ENCODE measurements at regions not wholly inside any gene's neighbourhood (a gene's known extent, or its start where the extent isn't known, plus 50 kb on each side); places are given as distances from the start of the nearest gene placed in this dataset.

- DNase-seq (ENCODE audit: low spot score in 2 of 2, unreplicated experiment in 2 of 2): no peak
- no peak overlapping the region for H3K27ac Mint-ChIP-seq
- peaks cover 29% of the 10 kb centered on the region for H3K27me3 Mint-ChIP-seq (ENCODE audit: low read depth)
- no peaks in the 10 kb centered on the region for H3K36me3 Mint-ChIP-seq
- no peak overlapping the region for H3K4me3 Mint-ChIP-seq
- H3K9me3 Mint-ChIP-seq: no peaks in the 10 kb centered on the region
- no peaks in the 10 kb centered on the region for H3K4me1 Mint-ChIP-seq
- no peak for TF ChIP-seq CTCF (IDR thresholded peaks at IDR 0.05; ENCODE audit: unreplicated experiment)
Observed at GRCh38 chr5:152259702-152260101, 145.4 kb downstream of the NMUR2 start.

- Mint-ChIP-seq H3K27ac (no peak overlapping the region), H3K27me3 (ENCODE audit: low read depth) (peaks cover 20% of the 10 kb centered on the region), H3K4me1 (no peaks in the 10 kb centered on the region), H3K9me3 (no peaks in the 10 kb centered on the region), H3K36me3 (no peaks in the 10 kb centered on the region), H3K4me3 (no peak overlapping the region)
- TF ChIP-seq CTCF (IDR thresholded peaks at IDR 0.05; ENCODE audit: unreplicated experiment): no peak
- DNase-seq (ENCODE audit: low spot score in 2 of 2, unreplicated experiment in 2 of 2): no peak
Observed at GRCh38 chr5:152256580-152256979, 148.5 kb downstream of the NMUR2 start.

- H3K27me3 Mint-ChIP-seq (ENCODE audit: low read depth): peaks cover 16% of the 10 kb centered on the region
- DNase-seq (ENCODE audit: low spot score in 2 of 2, unreplicated experiment in 2 of 2): no peak
- no peak overlapping the region for H3K4me3 Mint-ChIP-seq
- H3K27ac Mint-ChIP-seq: no peak overlapping the region
- TF ChIP-seq CTCF (IDR thresholded peaks at IDR 0.05; ENCODE audit: unreplicated experiment): no peak
- H3K9me3 Mint-ChIP-seq: no peaks in the 10 kb centered on the region
- H3K4me1 Mint-ChIP-seq: no peaks in the 10 kb centered on the region
- H3K36me3 Mint-ChIP-seq: no peaks in the 10 kb centered on the region
Observed at GRCh38 chr5:152255411-152255810, 149.7 kb downstream of the NMUR2 start.

GRCh38 chr5:152247850-152248385 lies 157.2 kb downstream of the NMUR2 start:
- no peak overlapping the region for H3K4me3 Mint-ChIP-seq
- TF ChIP-seq CTCF (IDR thresholded peaks at IDR 0.05; ENCODE audit: unreplicated experiment): no peak
- H3K9me3 Mint-ChIP-seq: no peaks in the 10 kb centered on the region
- no peak overlapping the region for H3K27ac Mint-ChIP-seq
- no peaks in the 10 kb centered on the region for H3K36me3 Mint-ChIP-seq
- no peak for DNase-seq (ENCODE audit: low spot score in 2 of 2, unreplicated experiment in 2 of 2)
- peaks cover 5% of the 10 kb centered on the region for H3K27me3 Mint-ChIP-seq (ENCODE audit: low read depth)
- H3K4me1 Mint-ChIP-seq: no peaks in the 10 kb centered on the region

- no peaks in the 10 kb centered on the region for H3K36me3 Mint-ChIP-seq
- H3K27me3 Mint-ChIP-seq (ENCODE audit: low read depth): peaks cover 4% of the 10 kb centered on the region
- DNase-seq (ENCODE audit: low spot score in 2 of 2, unreplicated experiment in 2 of 2): peak; percentile 21 to 52
- no peaks in the 10 kb centered on the region for H3K4me1 Mint-ChIP-seq
- no peak overlapping the region for H3K4me3 Mint-ChIP-seq
- H3K9me3 Mint-ChIP-seq: no peaks in the 10 kb centered on the region
- no peak overlapping the region for H3K27ac Mint-ChIP-seq
- no peak for TF ChIP-seq CTCF (IDR thresholded peaks at IDR 0.05; ENCODE audit: unreplicated experiment)
Observed at GRCh38 chr5:152246401-152246800, 158.7 kb downstream of the NMUR2 start.

- H3K36me3 Mint-ChIP-seq: no peaks in the 10 kb centered on the region
- no peak for TF ChIP-seq CTCF (IDR thresholded peaks at IDR 0.05; ENCODE audit: unreplicated experiment)
- peaks cover 9% of the 10 kb centered on the region for H3K27me3 Mint-ChIP-seq (ENCODE audit: low read depth)
- no peak for DNase-seq (ENCODE audit: low spot score in 2 of 2, unreplicated experiment in 2 of 2)
- no peaks in the 10 kb centered on the region for H3K4me1 Mint-ChIP-seq
- H3K4me3 Mint-ChIP-seq: no peak overlapping the region
- no peaks in the 10 kb centered on the region for H3K9me3 Mint-ChIP-seq
- H3K27ac Mint-ChIP-seq: no peak overlapping the region
Observed at GRCh38 chr5:152237531-152237930, 167.5 kb downstream of the NMUR2 start.

All from mesothelial cell of epicardium (in vitro differentiated cells).